Glutamatergic neuron (in vitro differentiated cells): ENCODE measurements at regions not wholly inside any gene's neighbourhood (a gene's known extent, or its start where the extent isn't known, plus 50 kb on each side); places are given as distances from the start of the nearest gene placed in this dataset.

Experiments
- DNase-seq: peaks from one replicate; pipeline ENCODE4 v3.0.0; 2022
- H3K27ac Mint-ChIP-seq: one replicate; pipeline ENCODE4 v1.8.0; 2020; ENCODE audit warnings: mild to moderate bottlenecking, mixed read lengths, inconsistent platforms; ENCODE audit not compliant: unreplicated experiment
- H3K27me3 Mint-ChIP-seq: one replicate; pipeline ENCODE4 v1.8.0; 2020; ENCODE audit warnings: mild to moderate bottlenecking, moderate library complexity, mixed read lengths, inconsistent platforms; ENCODE audit not compliant: unreplicated experiment
- H3K36me3 Mint-ChIP-seq: one replicate; pipeline ENCODE4 v1.8.0; 2020; ENCODE audit warnings: mild to moderate bottlenecking, mixed read lengths, inconsistent platforms; ENCODE audit not compliant: unreplicated experiment
- H3K4me1 Mint-ChIP-seq: one replicate; pipeline ENCODE4 v1.8.0; 2020; ENCODE audit warnings: mild to moderate bottlenecking, low read depth, mixed read lengths, inconsistent platforms; ENCODE audit not compliant: unreplicated experiment
- H3K4me3 Mint-ChIP-seq: one replicate; pipeline ENCODE4 v1.8.0; 2020; ENCODE audit warnings: mild to moderate bottlenecking, mixed read lengths, inconsistent platforms; ENCODE audit not compliant: unreplicated experiment
- H3K9me3 Mint-ChIP-seq: one replicate; pipeline ENCODE4 v1.8.0; 2020; ENCODE audit warnings: mild to moderate bottlenecking, moderate library complexity, mixed read lengths, inconsistent platforms; ENCODE audit not compliant: unreplicated experiment
- CTCF ChIP-seq: fragments of 200-600 bp; sonication (generic); IDR thresholded peaks from one replicate; pipeline ENCODE4 v1.5.0; 2021; ENCODE audit not compliant: partially characterized antibody, unreplicated experiment

GRCh38 chr3:86225461-86225860 lies 765.5 kb downstream of the VGLL3 start:
- no peak for DNase-seq
- TF ChIP-seq CTCF = no peak
- H3K4me3 Mint-ChIP-seq = no peak overlapping the region
- H3K9me3 Mint-ChIP-seq = no peaks in the 10 kb centered on the region
- no peaks in the 10 kb centered on the region for H3K36me3 Mint-ChIP-seq
- H3K27me3 Mint-ChIP-seq = no peaks in the 10 kb centered on the region
- peaks cover 3% of the 10 kb centered on the region for H3K4me1 Mint-ChIP-seq
- no peak overlapping the region for H3K27ac Mint-ChIP-seq

DNA sequence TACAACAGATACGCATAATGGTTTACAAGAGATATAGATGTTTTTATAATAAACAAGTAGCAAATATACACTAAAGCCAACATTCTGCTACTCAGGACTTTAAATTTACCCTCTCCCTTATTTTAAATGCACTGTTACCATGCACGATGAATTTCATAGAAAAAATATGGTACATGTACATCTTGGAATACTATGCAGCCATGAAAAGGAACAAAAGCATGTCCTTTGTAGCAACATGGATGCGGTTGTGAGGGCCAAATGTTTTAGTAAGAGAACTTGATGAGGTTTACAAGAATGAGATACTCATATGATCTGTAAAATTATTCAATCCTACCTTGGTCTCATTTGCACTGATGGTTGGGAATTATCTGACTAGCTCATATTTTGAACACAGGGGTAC lies 769.3 kb downstream of the VGLL3 start:
- Mint-ChIP-seq H3K27me3 (no peaks in the 10 kb centered on the region), H3K4me3 (no peak overlapping the region), H3K36me3 (no peaks in the 10 kb centered on the region), H3K4me1 (no peaks in the 10 kb centered on the region), H3K9me3 (no peaks in the 10 kb centered on the region), H3K27ac (no peak overlapping the region)
- no peak for DNase-seq
- TF ChIP-seq CTCF = no peak

DNA sequence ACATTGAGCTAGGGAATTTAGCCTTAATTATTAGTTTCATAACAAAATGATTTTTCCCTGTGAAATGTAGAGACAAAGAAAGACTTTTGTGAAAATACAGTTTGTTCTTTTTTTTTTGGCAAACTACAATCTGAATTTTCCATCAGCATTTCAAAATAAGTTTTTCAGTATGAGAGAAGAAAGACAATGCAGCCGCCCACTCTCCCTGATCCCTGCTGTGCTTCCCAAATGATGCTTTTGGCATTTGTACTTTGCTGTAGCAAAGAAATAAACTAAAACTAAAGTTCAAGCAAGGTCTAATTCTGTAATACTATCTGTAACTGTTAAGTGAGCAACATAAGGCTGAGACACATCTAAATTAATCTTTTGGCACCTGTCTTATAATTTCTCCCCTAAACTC lies 782.2 kb downstream of the VGLL3 start:
- H3K36me3 Mint-ChIP-seq = no peaks in the 10 kb centered on the region
- H3K9me3 Mint-ChIP-seq = no peaks in the 10 kb centered on the region
- no peak overlapping the region for H3K4me3 Mint-ChIP-seq

DNA sequence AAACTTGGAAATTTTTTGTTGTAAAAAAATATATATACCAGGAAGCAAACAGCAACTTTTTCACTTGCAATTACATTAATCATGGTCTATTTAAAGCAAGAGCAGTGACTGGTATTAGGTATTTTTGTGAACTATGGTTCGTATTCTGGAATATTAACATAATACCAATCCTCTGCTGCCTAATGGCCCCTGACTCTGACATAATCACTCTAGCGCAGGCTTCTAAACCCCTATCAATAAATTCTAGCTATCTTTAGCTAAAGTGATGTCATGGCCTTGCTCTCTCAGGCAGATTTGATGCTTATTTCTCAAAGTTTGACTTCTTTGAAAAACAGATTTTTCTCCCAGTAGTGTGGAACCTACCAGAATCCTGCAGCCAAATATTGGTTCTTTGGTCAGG lies 808.3 kb downstream of the VGLL3 start:
- peaks cover 3% of the 10 kb centered on the region for H3K9me3 Mint-ChIP-seq
- H3K36me3 Mint-ChIP-seq = no peaks in the 10 kb centered on the region
- TF ChIP-seq CTCF = no peak
- no peak overlapping the region for H3K27ac Mint-ChIP-seq
- no peak overlapping the region for H3K4me3 Mint-ChIP-seq
- peaks cover 1% of the 10 kb centered on the region for H3K27me3 Mint-ChIP-seq
- no peak for DNase-seq
- peaks cover 2% of the 10 kb centered on the region for H3K4me1 Mint-ChIP-seq

More for the DNA sequence above, 782.2 kb downstream of the VGLL3 start:
- TF ChIP-seq CTCF = no peak
- H3K27ac Mint-ChIP-seq = no peak overlapping the region
- no peaks in the 10 kb centered on the region for H3K4me1 Mint-ChIP-seq
- H3K27me3 Mint-ChIP-seq = no peaks in the 10 kb centered on the region
- no peak for DNase-seq

DNA sequence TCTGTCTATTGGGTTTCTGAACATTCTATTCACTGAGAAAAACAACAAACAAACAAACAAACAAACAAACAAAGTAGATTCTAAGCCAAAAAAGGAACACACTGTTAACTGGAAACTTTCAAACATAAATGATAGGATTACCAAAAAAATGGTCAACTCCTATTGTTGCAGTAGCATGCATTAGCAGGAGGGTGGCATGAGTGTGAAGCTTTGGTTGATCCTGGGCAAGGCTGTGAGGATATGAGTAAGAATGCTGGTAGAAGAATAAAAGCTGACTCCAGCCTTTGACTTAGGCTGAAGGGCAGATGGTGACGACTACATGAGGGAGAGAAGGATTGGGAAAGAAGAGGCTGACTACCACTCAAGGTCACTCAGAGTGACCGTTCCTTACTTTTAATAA lies 810.3 kb downstream of the VGLL3 start:
- Mint-ChIP-seq H3K27me3 (peaks cover 1% of the 10 kb centered on the region), H3K27ac (no peak overlapping the region)
- no peak for DNase-seq

More for the DNA sequence above, 810.3 kb downstream of the VGLL3 start:
- Mint-ChIP-seq H3K4me3 (no peak overlapping the region), H3K36me3 (no peaks in the 10 kb centered on the region), H3K4me1 (peaks cover 10% of the 10 kb centered on the region), H3K9me3 (peaks cover 2% of the 10 kb centered on the region)
- no peak for TF ChIP-seq CTCF
